CD4-positive, alpha-beta memory T cell (primary cell): ENCODE measurements at regions not wholly inside any gene's neighbourhood (a gene's known extent, or its start where the extent isn't known, plus 50 kb on each side); places are given as distances from the start of the nearest gene placed in this dataset.

Experiments
- CTCF ChIA-PET: fragments of 350-600 bp; sonication (Branson Sonifier 250); formaldehyde crosslinking; loops from one replicate; lab custom pipeline; 2021; ENCODE audit warnings: inconsistent platforms; ENCODE audit not compliant: partially characterized antibody; lab: Charles Lee
- POLR2A ChIA-PET: fragments of 350-600 bp; sonication (Branson Sonifier 250); formaldehyde crosslinking; loops from one replicate; lab custom pipeline; 2021; ENCODE audit not compliant: partially characterized antibody; lab: Charles Lee
- DNase-seq, 5 donors: peaks; one replicate each; pipeline versions ENCODE4 v3.0.0 to v3.0.0-alpha.2; 2020 to 2022; ENCODE audit warnings: mixed read lengths in 1 of 5
- H3K27ac ChIP-seq: one replicate; pipeline ENCODE4 v1.7.0; 2013; ENCODE audit warnings: low read depth, low read length
- H3K27me3 ChIP-seq: 2 replicates; pipeline ENCODE4 v1.7.0; 2013; ENCODE audit warnings: mild to moderate bottlenecking, low read length, moderate library complexity; ENCODE audit not compliant: insufficient read depth
- H3K36me3 ChIP-seq: 2 replicates; pipeline ENCODE4 v1.7.0; 2013; ENCODE audit warnings: mild to moderate bottlenecking, low read length, moderate library complexity; ENCODE audit not compliant: insufficient read depth
- H3K4me1 ChIP-seq: 2 replicates; pipeline ENCODE4 v1.7.0; 2013; ENCODE audit warnings: mild to moderate bottlenecking, low read length, moderate library complexity; ENCODE audit not compliant: insufficient read depth
- H3K4me3 ChIP-seq, 2 donors: one replicate each; pipeline ENCODE4 v1.7.0; 2013; ENCODE audit warnings: low read length in 2 of 2, mild to moderate bottlenecking in 1 of 2
- H3K9me3 ChIP-seq, 2 donors: one replicate each; pipeline ENCODE4 v1.7.0; 2013; ENCODE audit warnings: low read length in 2 of 2, control low read depth in 1 of 2; ENCODE audit not compliant: control insufficient read depth in 1 of 2
- H3K27ac Mint-ChIP-seq, 7 donors: one replicate each; pipeline ENCODE4 v1.8.0; 2020 to 2021; ENCODE audit warnings: mixed read lengths in 7 of 7, mild to moderate bottlenecking in 6 of 7, inconsistent platforms in 3 of 7, moderate library complexity in 3 of 7
- H3K27me3 Mint-ChIP-seq, 2 donors: one replicate each; pipeline ENCODE4 v1.8.0; 2020 to 2021; ENCODE audit warnings: mixed read lengths in 2 of 2
- H3K36me3 Mint-ChIP-seq, 2 donors: one replicate each; pipeline ENCODE4 v1.8.0; 2020 to 2021; ENCODE audit warnings: mixed read lengths in 2 of 2, inconsistent platforms in 1 of 2, mild to moderate bottlenecking in 1 of 2
- H3K4me1 Mint-ChIP-seq, 4 donors: one replicate each; pipeline ENCODE4 v1.8.0; 2020 to 2021; ENCODE audit warnings: mixed read lengths in 4 of 4, mild to moderate bottlenecking in 1 of 4
- H3K4me3 Mint-ChIP-seq, 8 donors: one replicate each; pipeline ENCODE4 v1.8.0; 2020 to 2021; ENCODE audit warnings: mixed read lengths in 8 of 8, mild to moderate bottlenecking in 7 of 8, moderate library complexity in 6 of 8, inconsistent platforms in 3 of 8
- H3K9me3 Mint-ChIP-seq, 8 donors: one replicate each; pipeline ENCODE4 v1.8.0; 2020 to 2021; ENCODE audit warnings: mixed read lengths in 8 of 8, mild to moderate bottlenecking in 5 of 8, inconsistent platforms in 3 of 8, moderate library complexity in 1 of 8
- intact Hi-C: fragments of 100-400 bp; cut with micrococcal nuclease; formaldehyde crosslinking; loops from one replicate; pipeline ENCODE4 v1.15.1; 2023

- no peaks in the 10 kb centered on the region for H3K27me3 ChIP-seq
- Mint-ChIP-seq H3K4me3 (no peak overlapping the region), H3K27me3 (no peaks in the 10 kb centered on the region), H3K36me3 (no peaks in the 10 kb centered on the region), H3K9me3 (peaks cover 0 to 4% (median 1%) of the 10 kb centered on the region in 8 donors), H3K27ac (no peak overlapping the region), H3K4me1 (no peaks in the 10 kb centered on the region)
- CTCF ChIA-PET: no interaction called here
- no peak for DNase-seq
- POLR2A ChIA-PET: no interaction called here
- no peaks in the 10 kb centered on the region for H3K9me3 ChIP-seq
- H3K4me3 ChIP-seq: no peak overlapping the region
- H3K27ac ChIP-seq: no peak overlapping the region
- H3K4me1 ChIP-seq: no peaks in the 10 kb centered on the region
- intact Hi-C loops: no loop called here
- H3K36me3 ChIP-seq: no peaks in the 10 kb centered on the region
Measured at GRCh38 chr2:146220957-146221356, 1623.9 kb upstream of the ACVR2A start.

- no peak for DNase-seq
- CTCF ChIA-PET: no interaction called here
- intact Hi-C loops: no loop called here
- Mint-ChIP-seq H3K9me3 (peaks cover 0 to 12% (median 3%) of the 10 kb centered on the region in 8 donors), H3K36me3 (no peaks in the 10 kb centered on the region), H3K4me1 (no peaks in the 10 kb centered on the region), H3K27me3 (no peaks in the 10 kb centered on the region), H3K4me3 (no peak overlapping the region), H3K27ac (no peak overlapping the region)
- Histone ChIP-seq H3K27ac (no peak overlapping the region), H3K4me3 (no peak overlapping the region), H3K9me3 (peaks cover 0 to 4% of the 10 kb centered on the region in 2 donors), H3K36me3 (no peaks in the 10 kb centered on the region), H3K27me3 (no peaks in the 10 kb centered on the region), H3K4me1 (no peaks in the 10 kb centered on the region)
- POLR2A ChIA-PET: no interaction called here
Measured at GRCh38 chr2:146214394-146214929, 1630.4 kb upstream of the ACVR2A start.

GRCh38 chr2:146213674-146214073 lies 1631.2 kb upstream of the ACVR2A start:
- CTCF ChIA-PET: no interaction called here
- Mint-ChIP-seq H3K4me1 (no peaks in the 10 kb centered on the region), H3K4me3 (no peak overlapping the region), H3K27ac (no peak overlapping the region), H3K9me3 (peaks cover 0 to 12% (median 3%) of the 10 kb centered on the region in 8 donors), H3K27me3 (no peaks in the 10 kb centered on the region), H3K36me3 (no peaks in the 10 kb centered on the region)
- Histone ChIP-seq H3K4me3 (no peak overlapping the region), H3K36me3 (no peaks in the 10 kb centered on the region), H3K4me1 (no peaks in the 10 kb centered on the region), H3K27ac (no peak overlapping the region), H3K27me3 (no peaks in the 10 kb centered on the region), H3K9me3 (peaks cover 0 to 4% of the 10 kb centered on the region in 2 donors)
- intact Hi-C loops: no loop called here
- POLR2A ChIA-PET: no interaction called here
- no peak for DNase-seq

GRCh38 chr2:146212602-146213001 lies 1632.2 kb upstream of the ACVR2A start:
- Histone ChIP-seq H3K4me3 (no peak overlapping the region), H3K36me3 (no peaks in the 10 kb centered on the region), H3K4me1 (no peaks in the 10 kb centered on the region), H3K27me3 (no peaks in the 10 kb centered on the region), H3K9me3 (peaks cover 0 to 4% of the 10 kb centered on the region in 2 donors), H3K27ac (no peak overlapping the region)
- intact Hi-C loops: no loop called here
- H3K9me3 Mint-ChIP-seq: peaks cover 0 to 12% (median 3%) of the 10 kb centered on the region in 8 donors
- no peaks in the 10 kb centered on the region for H3K27me3 Mint-ChIP-seq
- no peaks in the 10 kb centered on the region for H3K36me3 Mint-ChIP-seq
- no peak overlapping the region for H3K4me3 Mint-ChIP-seq
- DNase-seq: no peak
- no peak overlapping the region for H3K27ac Mint-ChIP-seq
- POLR2A ChIA-PET: no interaction called here
- CTCF ChIA-PET: no interaction called here
- no peaks in the 10 kb centered on the region for H3K4me1 Mint-ChIP-seq

GRCh38 chr2:146209842-146210275 lies 1635.0 kb upstream of the ACVR2A start:
- H3K4me3 Mint-ChIP-seq: no peak overlapping the region
- no peaks in the 10 kb centered on the region for H3K4me1 ChIP-seq
- H3K36me3 ChIP-seq: no peaks in the 10 kb centered on the region
- peaks cover 0 to 4% of the 10 kb centered on the region in 2 donors for H3K9me3 ChIP-seq
- no peak overlapping the region for H3K4me3 ChIP-seq
- H3K4me1 Mint-ChIP-seq: no peaks in the 10 kb centered on the region
- no peak overlapping the region for H3K27ac Mint-ChIP-seq
- H3K9me3 Mint-ChIP-seq: peaks cover 0 to 12% (median 5%) of the 10 kb centered on the region in 8 donors
- POLR2A ChIA-PET: no interaction called here
- intact Hi-C loops: no loop called here
- no peak overlapping the region for H3K27ac ChIP-seq
- H3K27me3 Mint-ChIP-seq: no peaks in the 10 kb centered on the region
- DNase-seq: no peak
- CTCF ChIA-PET: no interaction called here
- no peaks in the 10 kb centered on the region for H3K27me3 ChIP-seq
- no peaks in the 10 kb centered on the region for H3K36me3 Mint-ChIP-seq

GRCh38 chr2:146207901-146208300 lies 1636.9 kb upstream of the ACVR2A start:
- no peaks in the 10 kb centered on the region for H3K27me3 Mint-ChIP-seq
- H3K36me3 Mint-ChIP-seq: no peaks in the 10 kb centered on the region
- no peaks in the 10 kb centered on the region for H3K36me3 ChIP-seq
- peaks cover 0 to 4% of the 10 kb centered on the region in 2 donors for H3K9me3 ChIP-seq
- H3K4me1 ChIP-seq: no peaks in the 10 kb centered on the region
- DNase-seq: no peak
- H3K27ac ChIP-seq: no peak overlapping the region
- no peak overlapping the region for H3K4me3 Mint-ChIP-seq
- peaks cover 0 to 12% (median 5%) of the 10 kb centered on the region in 8 donors for H3K9me3 Mint-ChIP-seq
- POLR2A ChIA-PET: no interaction called here
- H3K4me1 Mint-ChIP-seq: no peaks in the 10 kb centered on the region
- H3K27ac Mint-ChIP-seq: no peak overlapping the region
- H3K4me3 ChIP-seq: no peak overlapping the region
- no peaks in the 10 kb centered on the region for H3K27me3 ChIP-seq
- intact Hi-C loops: no loop called here
- CTCF ChIA-PET: no interaction called here

- Histone ChIP-seq H3K4me1 (no peaks in the 10 kb centered on the region), H3K27ac (no peak overlapping the region), H3K27me3 (no peaks in the 10 kb centered on the region), H3K4me3 (no peak overlapping the region), H3K36me3 (no peaks in the 10 kb centered on the region), H3K9me3 (peaks cover 0 to 4% of the 10 kb centered on the region in 2 donors)
- no peaks in the 10 kb centered on the region for H3K27me3 Mint-ChIP-seq
- intact Hi-C loops: no loop called here
- DNase-seq: no peak
- no peaks in the 10 kb centered on the region for H3K36me3 Mint-ChIP-seq
- CTCF ChIA-PET: no interaction called here
- H3K9me3 Mint-ChIP-seq: peaks cover 0 to 12% (median 5%) of the 10 kb centered on the region in 8 donors
- no peak overlapping the region for H3K4me3 Mint-ChIP-seq
- H3K27ac Mint-ChIP-seq: no peak overlapping the region
- POLR2A ChIA-PET: no interaction called here
- no peaks in the 10 kb centered on the region for H3K4me1 Mint-ChIP-seq
Measured at GRCh38 chr2:146207417-146207816, 1637.4 kb upstream of the ACVR2A start.
